GM19467 (cell line): ENCODE measurements at regions not wholly inside any gene's neighbourhood (a gene's known extent, or its start where the extent isn't known, plus 50 kb on each side); places are given as distances from the start of the nearest gene placed in this dataset.
"Not testable (repeated sequence)": the region's sequence is repeated elsewhere in the genome, so short reads cannot be mapped to it uniquely, and the experiment has no call there.

ENCODE experiments used
- ATAC-seq: cut with Tn5 transposase; IDR thresholded peaks from one replicate; pipeline ENCODE4 v1.9.1; 2021; ENCODE audit warnings: mild to moderate bottlenecking, moderate library complexity; ENCODE audit not compliant: unreplicated experiment

- ATAC-seq = not testable (repeated sequence)
Measured at GRCh38 chr7:91755121-91755520, 125.4 kb downstream of the MTERF1 start.

GRCh38 chr7:91759205-91759863 is 121.2 kb downstream of the MTERF1 start:
- no peak for ATAC-seq

GRCh38 chr7:91767820-91768219 is 112.7 kb downstream of the MTERF1 start:
- no peak for ATAC-seq

DNA sequence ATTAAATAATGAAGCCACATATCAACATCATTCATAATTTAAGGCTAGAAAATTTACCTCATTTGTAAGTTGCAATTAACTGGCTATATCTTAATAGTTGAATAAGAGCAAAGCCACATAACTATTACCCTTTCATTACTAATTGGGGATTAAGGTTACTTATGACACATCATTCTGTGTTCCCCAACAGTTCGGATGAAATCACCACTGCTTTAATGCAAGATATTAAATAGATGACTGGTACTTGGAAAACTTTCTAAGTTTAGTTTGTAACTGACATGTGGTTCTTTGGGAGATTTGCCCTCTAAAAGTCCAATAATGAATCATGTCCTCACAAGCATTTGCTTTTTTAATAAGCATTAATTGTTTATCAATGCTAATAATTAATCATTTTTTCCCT is 109.1 kb downstream of the MTERF1 start:
- no peak for ATAC-seq

DNA sequence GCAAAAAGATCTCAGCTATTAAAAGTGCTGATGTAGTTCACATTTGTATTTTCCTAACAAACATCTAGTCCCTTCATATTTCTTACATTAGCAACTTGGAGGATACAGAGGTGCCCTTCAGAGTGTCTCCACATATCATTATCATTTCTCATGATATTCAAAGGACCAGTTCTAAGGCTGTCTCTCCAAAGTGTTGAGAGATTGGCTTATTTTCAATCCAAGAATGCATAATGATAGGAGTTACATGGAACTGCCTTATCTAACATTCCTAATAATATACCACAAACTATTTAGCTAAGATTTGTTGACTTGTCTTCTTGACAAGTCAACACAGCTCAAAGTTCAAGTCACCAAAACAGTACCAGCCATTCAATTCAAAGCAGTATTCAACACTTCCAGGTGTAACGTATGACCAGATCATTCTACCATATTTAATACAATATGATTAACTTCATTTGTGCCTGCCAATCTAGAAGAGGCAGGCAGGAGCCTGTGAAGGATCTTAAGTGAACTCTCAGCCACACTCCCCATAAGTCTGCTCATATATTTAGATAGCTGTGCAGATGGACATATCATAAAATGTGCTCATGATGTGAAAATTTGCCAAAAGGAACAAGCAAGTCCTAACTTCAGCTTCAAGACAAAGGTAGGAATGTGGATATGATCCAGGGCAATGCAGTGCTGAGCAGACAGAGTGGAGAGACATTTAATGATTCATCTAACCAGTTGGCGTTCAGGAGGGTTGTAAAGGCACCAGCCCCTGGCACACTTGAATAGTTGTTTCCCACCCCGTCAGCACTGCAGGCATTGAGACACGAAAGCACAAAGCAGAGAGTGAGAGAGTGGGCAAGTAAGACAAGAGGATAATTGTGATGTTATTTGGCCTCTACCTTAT is 108.3 kb downstream of the MTERF1 start:
- no peak for ATAC-seq

- ATAC-seq = no peak
Measured at GRCh38 chr7:91776171-91776570, 104.3 kb downstream of the MTERF1 start.

GRCh38 chr7:91777522-91777921 is 103.0 kb downstream of the MTERF1 start:
- no peak for ATAC-seq

GRCh38 chr7:91778416-91778815 is 102.1 kb downstream of the MTERF1 start:
- no peak for ATAC-seq

GRCh38 chr7:91780521-91780920 is 100.0 kb downstream of the MTERF1 start:
- no peak for ATAC-seq

- ATAC-seq = no peak
Measured at GRCh38 chr7:91784469-91784868, 96.0 kb downstream of the MTERF1 start.

- ATAC-seq = no peak
Measured at GRCh38 chr7:91787931-91788330, 92.6 kb downstream of the MTERF1 start.

GRCh38 chr7:91789086-91789485 is 91.4 kb downstream of the MTERF1 start:
- no peak for ATAC-seq

- no peak for ATAC-seq
Measured at GRCh38 chr7:91789558-91789957, 90.9 kb downstream of the MTERF1 start.

- ATAC-seq = not testable (repeated sequence)
Measured at GRCh38 chr7:91790646-91791045, 89.9 kb downstream of the MTERF1 start.

DNA sequence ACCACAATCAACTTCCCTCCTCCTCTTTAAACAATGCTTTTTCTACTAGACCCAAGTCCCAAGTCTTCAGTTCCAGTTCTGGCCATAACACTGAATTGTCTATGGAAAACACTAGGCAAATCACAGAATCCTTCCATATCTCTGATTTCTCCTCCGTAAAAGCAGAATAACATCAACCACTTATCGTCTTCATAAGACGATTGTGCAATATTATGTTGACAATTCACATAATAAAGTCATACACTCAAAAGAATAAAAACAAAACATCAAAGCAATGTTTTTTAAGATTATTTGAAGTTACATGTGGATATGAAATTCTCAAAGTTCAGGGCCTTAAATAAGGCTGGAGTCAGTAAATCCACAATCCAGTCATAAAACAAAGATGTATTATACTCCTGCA is 84.4 kb downstream of the MTERF1 start:
- ATAC-seq = no peak

DNA sequence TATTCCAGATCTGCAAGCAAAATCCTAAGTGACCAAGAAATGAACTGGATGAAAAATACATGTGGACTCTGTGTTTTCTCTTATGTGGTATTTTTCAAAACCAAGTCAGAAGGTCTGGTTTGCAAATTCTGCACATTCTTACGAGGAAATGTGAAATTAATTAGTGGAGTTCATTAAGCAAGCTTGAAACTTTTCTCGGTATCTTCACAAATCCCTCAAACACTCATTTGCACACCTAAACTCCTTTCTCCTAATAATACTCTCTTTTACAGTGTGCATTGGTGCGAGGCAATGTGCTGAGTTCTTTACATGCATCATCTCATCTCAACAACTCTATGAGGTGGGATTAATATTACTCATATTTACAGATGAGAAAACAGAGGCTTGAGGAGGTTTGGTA is 82.1 kb downstream of the MTERF1 start:
- no peak for ATAC-seq

DNA sequence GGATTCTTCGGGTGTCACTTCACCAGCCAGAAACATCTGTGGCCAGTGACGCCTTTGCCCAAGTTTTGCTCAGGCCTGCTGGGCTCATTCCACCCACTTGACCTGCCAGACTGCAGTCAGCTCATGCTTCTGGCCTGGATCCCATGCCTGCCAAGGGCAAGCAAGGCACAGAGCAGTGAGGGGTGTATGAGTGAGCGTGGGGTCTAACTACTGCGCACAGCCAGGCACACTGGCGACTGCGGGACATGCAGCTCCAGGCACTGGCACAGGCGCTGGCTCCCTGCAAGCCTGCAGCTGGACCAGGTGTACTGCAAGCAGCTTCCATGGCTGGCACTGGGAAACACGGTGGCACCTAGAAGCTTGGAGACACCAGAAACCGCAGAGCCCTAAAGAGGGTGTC is 80.1 kb downstream of the MTERF1 start:
- ATAC-seq = no peak

GRCh38 chr7:91801331-91801983 is 79.0 kb downstream of the MTERF1 start:
- ATAC-seq = no peak

GRCh38 chr7:91811236-91811635 is 69.3 kb downstream of the MTERF1 start:
- ATAC-seq = no peak

DNA sequence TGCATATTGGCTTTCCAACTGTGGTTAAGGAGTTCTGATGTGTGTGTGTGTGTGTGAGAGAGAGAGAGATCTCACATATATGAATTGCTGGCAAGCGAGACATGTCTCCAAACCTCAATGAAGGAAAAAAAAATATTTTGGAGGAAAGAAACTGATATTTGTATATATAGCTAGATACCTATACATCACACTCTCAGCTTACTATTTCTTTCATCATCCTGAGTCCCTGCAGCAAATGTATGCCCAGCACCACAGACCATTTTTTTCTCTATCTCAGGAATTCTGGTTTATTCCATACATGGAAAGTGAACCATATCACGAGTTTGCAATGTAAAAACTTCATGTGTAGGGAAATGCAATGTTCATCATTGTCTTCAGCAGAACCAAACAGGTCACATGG is 68.9 kb downstream of the MTERF1 start:
- no peak for ATAC-seq

GRCh38 chr7:91812388-91812787 is 68.1 kb downstream of the MTERF1 start:
- ATAC-seq = no peak

DNA sequence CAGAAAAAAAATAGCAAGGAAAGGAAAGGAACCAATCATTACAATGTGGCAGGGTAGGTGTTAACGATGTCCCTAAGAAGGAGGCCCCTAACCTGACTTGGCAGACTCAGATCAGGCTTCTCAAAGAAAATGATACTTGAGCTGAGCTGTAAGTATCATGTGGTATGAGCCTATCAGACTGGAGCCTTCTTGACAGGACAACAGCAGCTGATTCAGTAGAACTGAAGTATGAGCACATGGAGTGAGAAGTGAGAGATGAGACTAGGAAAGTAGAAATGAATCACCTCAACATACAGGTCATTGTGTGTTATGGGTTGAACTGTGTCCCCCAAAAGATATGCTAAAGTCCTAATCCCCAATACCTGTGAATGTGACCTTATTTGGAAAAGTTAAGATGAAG is 66.3 kb downstream of the MTERF1 start:
- no peak for ATAC-seq
